Suprapubic skin (tissue), 4 donors: ENCODE measurements at regions not wholly inside any gene's neighbourhood (a gene's known extent, or its start where the extent isn't known, plus 50 kb on each side); places are given as distances from the start of the nearest gene placed in this dataset.

Experiments
- CTCF ChIP-seq, 2 donors: fragments of 200-600 bp in 1 of 2; fragments of 450-650 bp in 1 of 2; sonication (generic) in 1 of 2; IDR thresholded peaks; one replicate each; pipeline ENCODE4 v1.5.1; 2016 to 2019; ENCODE audit warnings: antibody characterized with exemption in 2 of 2, mild to moderate bottlenecking in 1 of 2, moderate library complexity in 1 of 2
- EP300 ChIP-seq: sonication (generic); formaldehyde crosslinking; IDR thresholded peaks from one replicate; pipeline ENCODE4 v1.6.1; 2017; ENCODE audit warnings: antibody characterized with exemption
- POLR2A ChIP-seq, 2 donors: fragments of 450-650 bp; IDR thresholded peaks; one replicate each; pipeline ENCODE4 v1.6.1; 2017; ENCODE audit warnings: antibody characterized with exemption in 2 of 2, mild to moderate bottlenecking in 2 of 2, moderate library complexity in 2 of 2
- POLR2AphosphoS5 ChIP-seq, 3 donors: sonication (generic); formaldehyde crosslinking; IDR thresholded peaks; one replicate each; pipeline ENCODE4 v1.6.1; 2017; ENCODE audit warnings: antibody characterized with exemption in 3 of 3

GRCh38 chr13:90632184-90632583 is 715.3 kb upstream of the MIR17HG start:
- TF ChIP-seq POLR2AphosphoS5 (IDR thresholded peaks at IDR 0.05): no peak
- no peak for TF ChIP-seq POLR2A (IDR thresholded peaks at IDR 0.05)
- TF ChIP-seq CTCF (IDR thresholded peaks at IDR 0.05): no peak
- no peak for TF ChIP-seq EP300
